GM23248 (cell line): ENCODE measurements at regions not wholly inside any gene's neighbourhood (a gene's known extent, or its start where the extent isn't known, plus 50 kb on each side); places are given as distances from the start of the nearest gene placed in this dataset.
"Not testable (repeated sequence)": the region's sequence is repeated elsewhere in the genome, so short reads cannot be mapped to it uniquely, and the experiment has no call there.

Experiments used
- DNase-seq: peaks from one replicate; pipeline ENCODE4 v3.0.0-alpha.2; 2015
- H2AFZ ChIP-seq: fragments of 200-600 bp; sonication (generic); 2 replicates; pipeline ENCODE4 v1.6.1; 2016; ENCODE audit warnings: antibody characterized with exemption
- H3F3A ChIP-seq: fragments of 200-600 bp; sonication (generic); 2 replicates; pipeline ENCODE4 v1.6.1; 2016; ENCODE audit warnings: mild to moderate bottlenecking, antibody characterized with exemption, mixed run types; ENCODE audit not compliant: insufficient read depth
- H3K27ac ChIP-seq: fragments of 200-600 bp; sonication (generic); 2 replicates; pipeline ENCODE4 v1.5.1; 2016; ENCODE audit warnings: mild to moderate bottlenecking
- H3K27me3 ChIP-seq: fragments of 200-600 bp; sonication (generic); replicated peaks from 2 replicates; pipeline ENCODE4 v1.6.1; 2016; ENCODE audit warnings: mild to moderate bottlenecking; ENCODE audit not compliant: insufficient read depth
- H3K36me3 ChIP-seq: fragments of 200-600 bp; sonication (generic); 2 replicates; pipeline ENCODE4 v1.6.1; 2016; ENCODE audit warnings: low read depth, mild to moderate bottlenecking
- H3K4me1 ChIP-seq: fragments of 200-600 bp; sonication (generic); 2 replicates; pipeline ENCODE4 v1.6.1; 2016; ENCODE audit warnings: mild to moderate bottlenecking; ENCODE audit not compliant: insufficient read depth
- H3K4me2 ChIP-seq: fragments of 200-600 bp; sonication (generic); one replicate; pipeline ENCODE4 v1.6.1; 2016; ENCODE audit warnings: mild to moderate bottlenecking; ENCODE audit not compliant: unreplicated experiment
- H3K4me3 ChIP-seq: fragments of 200-600 bp; sonication (generic); 2 replicates; pipeline ENCODE4 v1.5.1; 2016; ENCODE audit warnings: mild to moderate bottlenecking
- H3K79me2 ChIP-seq: fragments of 200-600 bp; sonication (generic); 2 replicates; pipeline ENCODE4 v1.6.1; 2016; ENCODE audit warnings: mild to moderate bottlenecking; ENCODE audit not compliant: insufficient read depth
- H3K9ac ChIP-seq: fragments of 200-600 bp; sonication (generic); 2 replicates; pipeline ENCODE4 v1.6.1; 2016; ENCODE audit warnings: mild to moderate bottlenecking
- H3K9me2 ChIP-seq: fragments of 200-600 bp; sonication (generic); 2 replicates; pipeline ENCODE4 v1.6.1; 2016; ENCODE audit warnings: mixed run types, mild to moderate bottlenecking, moderate library complexity; ENCODE audit not compliant: insufficient read depth
- H3K9me3 ChIP-seq: fragments of 200-600 bp; sonication (generic); one replicate; pipeline ENCODE4 v1.6.1; 2017; ENCODE audit warnings: low read depth
- H4K20me1 ChIP-seq: fragments of 200-600 bp; sonication (generic); 2 replicates; pipeline ENCODE4 v1.6.0; 2016; ENCODE audit not compliant: insufficient read depth
- EZH2 ChIP-seq: fragments of 200-600 bp; sonication (generic); IDR thresholded peaks from 2 replicates; pipeline ENCODE4 v1.6.1; 2018; ENCODE audit warnings: antibody characterized with exemption, mild to moderate bottlenecking; ENCODE audit not compliant: insufficient read depth, poor library complexity, severe bottlenecking
- EZH2phosphoT487 ChIP-seq: fragments of 200-600 bp; sonication (generic); IDR thresholded peaks from 2 replicates; pipeline ENCODE4 v1.6.1; 2018; ENCODE audit warnings: antibody characterized with exemption, moderate library complexity, mild to moderate bottlenecking, low read depth; ENCODE audit not compliant: insufficient read depth
- WGBS, 2 experiments: methylation state at CpG; one replicate each; pipeline ENCODE4 v1.1.6; 2015 to 2017; ENCODE audit warnings: low lambda C conversion rate in 2 of 2, low coverage in 1 of 2; ENCODE audit errors: missing lambda C conversion rate in 2 of 2; 5-methylcytosine and 5-hydroxymethylcytosine counted together
- in situ Hi-C: fragments of 300-500 bp; cut with MboI; formaldehyde crosslinking; loops from 2 replicates; pipeline ENCODE4 v1.15.0; 2020

GRCh38 chr11:41716862-41717261 lies 257.4 kb upstream of the LRRC4C start:
- H3K4me2 ChIP-seq, result no peak overlapping the region
- no peak overlapping the region for H3K27ac ChIP-seq
- H3F3A ChIP-seq, result no peaks in the 10 kb centered on the region
- no peak for TF ChIP-seq EZH2
- TF ChIP-seq EZH2phosphoT487, result no peak
- no peaks in the 10 kb centered on the region for H3K27me3 ChIP-seq
- H3K9me3 ChIP-seq, result no peaks in the 10 kb centered on the region
- H3K79me2 ChIP-seq, result no peaks in the 10 kb centered on the region
- H3K36me3 ChIP-seq, result no peaks in the 10 kb centered on the region
- no peak overlapping the region for H3K4me3 ChIP-seq
- H3K4me1 ChIP-seq, result no peaks in the 10 kb centered on the region
- H3K9ac ChIP-seq, result no peak overlapping the region
- in situ Hi-C loops, result no loop called here
- 32 to 35% methylated on average over 3 of the region's 3 CpGs for WGBS, 2 experiments
- no peak for DNase-seq
- H3K9me2 ChIP-seq, result no peaks in the 10 kb centered on the region
- H4K20me1 ChIP-seq, result no peaks in the 10 kb centered on the region
- H2AFZ ChIP-seq, result no peak overlapping the region

GRCh38 chr11:41720761-41721160 lies 261.3 kb upstream of the LRRC4C start:
- H3K27me3 ChIP-seq, result no peaks in the 10 kb centered on the region
- TF ChIP-seq EZH2 (no peak), EZH2phosphoT487 (no peak)
- no peak overlapping the region for H3K27ac ChIP-seq
- no peak overlapping the region for H3K4me3 ChIP-seq
- H3K36me3 ChIP-seq, result no peaks in the 10 kb centered on the region
- H3K9me2 ChIP-seq, result no peaks in the 10 kb centered on the region
- no peaks in the 10 kb centered on the region for H4K20me1 ChIP-seq
- DNase-seq, result no peak
- no peaks in the 10 kb centered on the region for H3K79me2 ChIP-seq
- no peaks in the 10 kb centered on the region for H3F3A ChIP-seq
- H3K9ac ChIP-seq, result no peak overlapping the region
- WGBS, 2 experiments, result 4 to 18% methylated on average over 2 of the region's 2 CpGs
- no peak overlapping the region for H2AFZ ChIP-seq
- H3K4me2 ChIP-seq, result no peak overlapping the region
- no peaks in the 10 kb centered on the region for H3K4me1 ChIP-seq
- no peaks in the 10 kb centered on the region for H3K9me3 ChIP-seq
- in situ Hi-C loops, result no loop called here

DNA sequence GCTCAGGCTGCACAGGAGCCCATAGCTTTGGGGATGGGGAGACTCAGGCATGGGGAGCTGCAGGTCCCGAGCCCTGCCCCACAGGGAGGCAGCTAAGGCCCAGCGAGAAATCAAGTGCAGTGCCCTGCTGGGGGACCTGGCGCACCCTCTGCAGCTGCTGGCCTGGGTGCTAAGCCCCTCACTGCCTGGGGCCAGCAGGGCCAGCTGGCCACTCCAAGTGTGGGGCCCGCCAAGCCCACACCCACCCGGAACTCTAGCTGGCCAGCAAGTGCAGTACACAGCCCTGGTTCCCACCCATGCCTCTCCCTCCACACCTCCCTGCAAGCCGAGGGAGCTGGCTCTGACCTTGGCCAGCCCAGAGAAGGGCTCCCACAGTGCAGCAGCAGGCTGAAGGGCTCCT lies 268.7 kb upstream of the LRRC4C start:
- H3K4me2 ChIP-seq, H3F3A ChIP-seq, H3K27ac ChIP-seq, in situ Hi-C loops, H3K9me2 ChIP-seq, H2AFZ ChIP-seq, H3K9me3 ChIP-seq, H3K36me3 ChIP-seq, H3K27me3 ChIP-seq, H4K20me1 ChIP-seq, H3K4me3 ChIP-seq, H3K9ac ChIP-seq, H3K4me1 ChIP-seq, DNase-seq, H3K79me2 ChIP-seq: not testable (repeated sequence)
- WGBS, 2 experiments, result 37 to 45% methylated on average over 4 to 6 of the region's 6 CpGs

GRCh38 chr11:41775296-41775695 lies 315.8 kb upstream of the LRRC4C start:
- Histone ChIP-seq H3K4me1 (no peaks in the 10 kb centered on the region), H3K36me3 (no peaks in the 10 kb centered on the region), H3K9me2 (no peaks in the 10 kb centered on the region), H3K9me3 (no peaks in the 10 kb centered on the region), H3K27ac (no peak overlapping the region), H3K79me2 (no peaks in the 10 kb centered on the region), H3K4me3 (no peak overlapping the region), H3K27me3 (no peaks in the 10 kb centered on the region), H4K20me1 (no peaks in the 10 kb centered on the region), H3F3A (no peaks in the 10 kb centered on the region), H3K9ac (no peak overlapping the region), H3K4me2 (no peak overlapping the region), H2AFZ (no peak overlapping the region)
- TF ChIP-seq EZH2phosphoT487 (no peak), EZH2 (no peak)
- in situ Hi-C loops, result no loop called here
- 0% methylated on average over 1 of the region's 1 CpG for WGBS, 2 experiments
- no peak for DNase-seq

DNA sequence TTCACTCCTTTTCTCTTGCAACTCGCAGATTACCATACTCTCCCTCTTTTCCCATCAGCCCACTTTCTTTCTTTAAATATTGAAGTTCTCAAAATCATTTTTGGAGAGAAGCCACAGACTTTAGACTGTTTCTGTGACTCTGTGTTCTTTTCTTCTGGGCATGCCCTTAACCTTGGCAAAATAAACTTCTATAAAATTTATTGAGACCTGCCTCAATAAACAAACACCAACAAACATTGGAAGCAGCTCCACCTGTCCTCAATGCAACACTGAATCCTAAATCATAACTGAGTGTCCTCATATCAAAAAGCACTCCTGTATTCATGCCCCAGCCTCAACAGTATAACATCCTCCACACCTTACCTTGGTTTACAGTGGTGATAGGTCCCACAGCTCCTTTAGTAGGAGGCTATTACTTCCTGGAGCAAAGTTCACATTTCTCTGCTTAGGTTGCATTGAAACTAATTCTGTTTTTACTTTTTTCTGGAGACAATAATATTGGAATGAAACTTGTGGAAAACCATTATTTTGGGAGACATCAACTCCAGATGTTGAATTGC lies 320.0 kb upstream of the LRRC4C start:
- no peak overlapping the region for H3K4me3 ChIP-seq
- H2AFZ ChIP-seq, result no peak overlapping the region
- H4K20me1 ChIP-seq, result no peaks in the 10 kb centered on the region
- no peak overlapping the region for H3K9ac ChIP-seq
- no peaks in the 10 kb centered on the region for H3K9me2 ChIP-seq
- 0 to 9% methylated on average over 1 of the region's 1 CpG for WGBS, 2 experiments
- no peak overlapping the region for H3K27ac ChIP-seq
- H3F3A ChIP-seq, result no peaks in the 10 kb centered on the region
- H3K4me1 ChIP-seq, result no peaks in the 10 kb centered on the region
- H3K27me3 ChIP-seq, result no peaks in the 10 kb centered on the region
- no peaks in the 10 kb centered on the region for H3K9me3 ChIP-seq
- in situ Hi-C loops, result no loop called here
- no peaks in the 10 kb centered on the region for H3K79me2 ChIP-seq
- H3K4me2 ChIP-seq, result no peak overlapping the region
- TF ChIP-seq EZH2phosphoT487 (no peak), EZH2 (no peak)
- no peaks in the 10 kb centered on the region for H3K36me3 ChIP-seq
- no peak for DNase-seq
